WERI-Rb-1 (cell line): ENCODE measurements at regions not wholly inside any gene's neighbourhood (a gene's known extent, or its start where the extent isn't known, plus 50 kb on each side); places are given as distances from the start of the nearest gene placed in this dataset.

Source experiments
- DNase-seq: peaks from one replicate; pipeline ENCODE4 v3.0.0-alpha.2; 2020
- H3K27ac ChIP-seq: fragments of 250-450 bp; sonication (Bioruptor Pico); 2 replicates; pipeline ENCODE4 v1.5.1; 2020; ENCODE audit warnings: mild to moderate bottlenecking, moderate library complexity
- H3K27me3 ChIP-seq: fragments of 250-450 bp; sonication (Bioruptor Pico); 2 replicates; pipeline ENCODE4 v1.5.1; 2021; ENCODE audit warnings: mild to moderate bottlenecking, low read depth, moderate library complexity; ENCODE audit not compliant: insufficient read depth, severe bottlenecking
- H3K36me3 ChIP-seq: fragments of 250-450 bp; sonication (Bioruptor Pico); 2 replicates; pipeline ENCODE4 v1.5.1; 2020; ENCODE audit warnings: mild to moderate bottlenecking, moderate library complexity
- H3K4me3 ChIP-seq: 2 replicates; pipeline ENCODE4 v1.5.1; 2011; ENCODE audit warnings: low read depth, mild to moderate bottlenecking, control low read depth, low read length
- H3K9me3 ChIP-seq: fragments of 250-450 bp; sonication (Bioruptor Pico); 2 replicates; pipeline ENCODE4 v1.5.1; 2021; ENCODE audit warnings: mild to moderate bottlenecking, moderate library complexity; ENCODE audit not compliant: severe bottlenecking
- CTCF ChIP-seq: IDR thresholded peaks from 2 replicates; pipeline ENCODE4 v1.5.1; 2011; ENCODE audit warnings: low read depth, mild to moderate bottlenecking, control low read depth, inconsistent platforms, low read length

DNA sequence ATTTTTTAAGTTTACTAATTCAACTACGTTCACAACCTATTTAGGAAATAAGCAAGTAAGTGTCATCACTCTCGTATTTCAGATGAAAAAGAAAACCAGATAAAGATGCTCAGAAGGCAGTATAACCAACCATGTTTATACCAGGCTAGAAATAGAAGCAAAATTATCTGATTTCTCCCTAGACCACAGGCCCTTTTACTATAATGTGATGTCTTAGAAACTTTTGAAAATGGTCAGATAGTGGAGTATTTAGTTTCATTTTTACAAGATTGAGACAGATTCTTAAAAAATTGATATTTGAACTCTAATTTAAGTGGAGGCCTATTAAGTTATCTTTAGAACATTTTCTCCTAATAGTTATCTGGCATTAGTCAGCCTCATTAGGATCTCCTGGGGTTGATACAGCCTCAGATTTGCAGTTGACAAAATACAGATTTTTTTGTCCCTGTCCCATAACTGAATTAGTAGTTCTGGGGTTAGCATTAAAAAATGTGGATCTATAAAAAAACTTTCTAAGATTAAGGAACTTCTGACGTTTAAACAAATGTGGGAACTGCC is 818.7 kb upstream of the PCDH9 start:
- Histone ChIP-seq H3K9me3 (no peaks in the 10 kb centered on the region), H3K36me3 (no peaks in the 10 kb centered on the region), H3K27ac (no peak overlapping the region), H3K4me3 (no peak overlapping the region), H3K27me3 (no peaks in the 10 kb centered on the region)
- DNase-seq: no peak
- TF ChIP-seq CTCF: no peak

DNA sequence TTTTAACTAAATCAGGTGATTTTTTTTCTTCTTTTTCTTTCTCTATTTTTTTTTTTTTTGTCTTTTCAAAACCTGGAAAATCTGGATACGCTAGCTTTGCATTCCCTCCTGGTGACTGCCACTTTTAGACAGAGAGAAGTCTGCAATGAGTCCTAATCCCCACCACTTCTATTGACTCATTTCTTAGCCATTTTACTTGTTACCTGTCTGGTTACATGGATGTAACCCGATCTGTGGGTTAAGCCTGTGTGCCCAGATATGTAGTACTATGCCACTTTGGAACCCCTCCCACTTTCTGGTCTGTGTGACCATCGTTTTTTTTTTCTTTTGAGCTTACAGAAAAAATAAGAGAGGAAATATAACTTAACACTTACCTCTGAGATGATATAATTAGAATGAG is 817.8 kb upstream of the PCDH9 start:
- Histone ChIP-seq H3K9me3 (no peaks in the 10 kb centered on the region), H3K4me3 (no peak overlapping the region)
- no peak for DNase-seq

DNA sequence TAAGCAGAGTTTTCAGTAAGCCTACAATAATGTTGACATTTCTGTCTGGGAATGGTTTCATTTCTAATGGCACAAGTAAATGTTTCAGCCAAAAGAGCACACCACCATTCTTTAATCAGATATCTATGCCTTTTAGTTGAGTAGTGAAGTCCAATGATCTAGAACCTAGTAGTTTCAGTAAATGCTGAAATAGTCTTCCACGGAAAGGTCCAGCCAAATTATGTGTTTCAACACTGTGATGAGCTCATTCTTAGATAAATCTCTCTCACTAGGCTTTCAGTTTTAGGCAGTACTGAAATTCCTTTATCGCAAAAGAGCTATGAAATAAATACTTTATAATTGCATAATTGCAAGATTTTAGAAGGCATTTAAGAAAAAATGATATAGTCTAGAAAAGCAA is 816.8 kb upstream of the PCDH9 start:
- no peaks in the 10 kb centered on the region for H3K36me3 ChIP-seq
- H3K9me3 ChIP-seq: no peaks in the 10 kb centered on the region
- DNase-seq: no peak
- H3K27ac ChIP-seq: no peak overlapping the region
- H3K27me3 ChIP-seq: no peaks in the 10 kb centered on the region
- no peak overlapping the region for H3K4me3 ChIP-seq
- no peak for TF ChIP-seq CTCF

More for the DNA sequence above, 817.8 kb upstream of the PCDH9 start:
- no peak for TF ChIP-seq CTCF
- H3K27ac ChIP-seq: no peak overlapping the region
- H3K27me3 ChIP-seq: no peaks in the 10 kb centered on the region
- no peaks in the 10 kb centered on the region for H3K36me3 ChIP-seq

- Histone ChIP-seq H3K27me3 (no peaks in the 10 kb centered on the region), H3K27ac (no peak overlapping the region), H3K36me3 (no peaks in the 10 kb centered on the region), H3K4me3 (no peak overlapping the region), H3K9me3 (no peaks in the 10 kb centered on the region)
- DNase-seq: no peak
- no peak for TF ChIP-seq CTCF
These were observed 800.1 kb upstream of the PCDH9 start for GRCh38 chr13:68030152-68030809.

GRCh38 chr13:68028701-68029100 is 798.6 kb upstream of the PCDH9 start:
- Histone ChIP-seq H3K27ac (no peak overlapping the region), H3K9me3 (no peaks in the 10 kb centered on the region), H3K4me3 (no peak overlapping the region), H3K36me3 (no peaks in the 10 kb centered on the region), H3K27me3 (no peaks in the 10 kb centered on the region)
- no peak for TF ChIP-seq CTCF
- no peak for DNase-seq

GRCh38 chr13:68027306-68027705 is 797.2 kb upstream of the PCDH9 start:
- H3K27me3 ChIP-seq: no peaks in the 10 kb centered on the region
- H3K4me3 ChIP-seq: no peak overlapping the region
- H3K27ac ChIP-seq: no peak overlapping the region
- no peaks in the 10 kb centered on the region for H3K36me3 ChIP-seq
- no peak for TF ChIP-seq CTCF
- H3K9me3 ChIP-seq: no peaks in the 10 kb centered on the region
- no peak for DNase-seq
